ENCODE measurements at regions not wholly inside any gene's neighbourhood (a gene's known extent, or its start where the extent isn't known, plus 50 kb on each side); places are given as distances from the start of the nearest gene placed in this dataset.
"Not testable (repeated sequence)": the region's sequence is repeated elsewhere in the genome, so short reads cannot be mapped to it uniquely, and the experiment has no call there.

DNA sequence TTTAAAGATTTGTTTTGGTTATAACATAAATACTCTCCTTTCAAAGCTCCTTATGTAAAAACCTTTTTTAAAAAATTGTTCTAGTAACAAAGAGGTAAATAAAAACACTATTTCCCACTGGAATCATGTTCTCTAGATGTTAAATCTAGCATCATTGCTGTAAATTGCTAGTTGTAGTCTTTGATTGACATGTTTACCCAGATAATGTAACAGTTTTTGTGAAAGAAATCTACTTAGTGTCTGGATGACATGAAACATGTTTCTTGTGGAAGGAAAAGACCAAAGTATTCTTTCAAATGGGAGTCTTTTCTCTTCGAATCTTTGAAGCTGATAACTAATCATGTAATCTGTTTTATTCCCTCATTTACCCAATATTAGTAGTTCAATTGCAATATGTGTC is 1565.9 kb upstream of the WWC1 start:
- H3K9me2 ChIP-seq (replicated peaks; ENCODE audit: insufficient read depth): no peaks in the 10 kb centered on the region
- TF ChIP-seq, protein P1, sequence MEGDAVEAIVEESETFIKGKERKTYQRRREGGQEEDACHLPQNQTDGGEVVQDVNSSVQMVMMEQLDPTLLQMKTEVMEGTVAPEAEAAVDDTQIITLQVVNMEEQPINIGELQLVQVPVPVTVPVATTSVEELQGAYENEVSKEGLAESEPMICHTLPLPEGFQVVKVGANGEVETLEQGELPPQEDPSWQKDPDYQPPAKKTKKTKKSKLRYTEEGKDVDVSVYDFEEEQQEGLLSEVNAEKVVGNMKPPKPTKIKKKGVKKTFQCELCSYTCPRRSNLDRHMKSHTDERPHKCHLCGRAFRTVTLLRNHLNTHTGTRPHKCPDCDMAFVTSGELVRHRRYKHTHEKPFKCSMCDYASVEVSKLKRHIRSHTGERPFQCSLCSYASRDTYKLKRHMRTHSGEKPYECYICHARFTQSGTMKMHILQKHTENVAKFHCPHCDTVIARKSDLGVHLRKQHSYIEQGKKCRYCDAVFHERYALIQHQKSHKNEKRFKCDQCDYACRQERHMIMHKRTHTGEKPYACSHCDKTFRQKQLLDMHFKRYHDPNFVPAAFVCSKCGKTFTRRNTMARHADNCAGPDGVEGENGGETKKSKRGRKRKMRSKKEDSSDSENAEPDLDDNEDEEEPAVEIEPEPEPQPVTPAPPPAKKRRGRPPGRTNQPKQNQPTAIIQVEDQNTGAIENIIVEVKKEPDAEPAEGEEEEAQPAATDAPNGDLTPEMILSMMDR (IDR thresholded peaks at IDR 0.05; ENCODE audit: poor library complexity): no peak
- TF ChIP-seq EZH2 (IDR thresholded peaks at IDR 0.05; ENCODE audit: borderline replicate concordance): no peak
- TF ChIP-seq EZH2phosphoT487 (IDR thresholded peaks at IDR 0.05; ENCODE audit: low read depth, severe bottlenecking, unreplicated experiment): no peak
- DNase-seq (ENCODE audit: low spot score): no peak
- no peak overlapping the region for H2AFZ ChIP-seq
- no peaks in the 10 kb centered on the region for H3K9me3 ChIP-seq (ENCODE audit: low read depth)
- 31% methylated on average over 1 of the region's 1 CpG for WGBS (ENCODE audit: low lambda C conversion rate, missing lambda C conversion rate)
- H3K79me2 ChIP-seq: no peaks in the 10 kb centered on the region
- no peaks in the 10 kb centered on the region for H3K4me1 ChIP-seq (ENCODE audit: insufficient read depth)
- H3K27me3 ChIP-seq: no peaks in the 10 kb centered on the region
- no peak overlapping the region for H3K27ac ChIP-seq
- H3K4me2 ChIP-seq: no peak overlapping the region
- H4K20me1 ChIP-seq (ENCODE audit: insufficient read depth, poor library complexity, severe bottlenecking): no peaks in the 10 kb centered on the region
- H3K4me3 ChIP-seq: no peak overlapping the region
- no peaks in the 10 kb centered on the region for H3K36me3 ChIP-seq (replicated peaks; ENCODE audit: insufficient read depth, low read depth)

DNA sequence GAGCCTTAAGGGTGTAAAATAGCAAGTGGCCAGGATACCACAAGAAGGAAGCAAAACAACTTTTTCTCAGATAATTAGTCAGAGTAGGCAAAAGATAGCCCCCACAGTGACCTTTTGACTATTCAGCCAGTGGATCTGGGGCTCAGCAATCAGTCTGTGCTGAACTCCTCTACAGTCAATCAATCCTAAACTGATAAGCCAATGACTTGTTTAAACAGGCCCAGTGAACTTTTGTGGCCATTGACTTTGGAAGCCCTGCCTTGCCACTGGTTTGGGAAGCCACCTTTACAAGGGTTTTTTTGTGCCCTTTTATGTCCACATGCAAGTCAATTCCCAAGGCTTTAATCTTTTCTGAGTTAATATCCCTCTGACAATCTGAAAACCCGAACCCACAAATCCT is 1565.0 kb upstream of the WWC1 start:
- Histone ChIP-seq H4K20me1 (ENCODE audit: insufficient read depth, poor library complexity, severe bottlenecking) (no peaks in the 10 kb centered on the region), H3K27me3 (no peaks in the 10 kb centered on the region), H3K9me3 (ENCODE audit: low read depth) (no peaks in the 10 kb centered on the region), H3K9me2 (replicated peaks; ENCODE audit: insufficient read depth) (no peaks in the 10 kb centered on the region), H3K4me3 (no peak overlapping the region), H3K36me3 (replicated peaks; ENCODE audit: insufficient read depth, low read depth) (no peaks in the 10 kb centered on the region), H3K79me2 (no peaks in the 10 kb centered on the region), H2AFZ (no peak overlapping the region), H3K4me1 (ENCODE audit: insufficient read depth) (no peaks in the 10 kb centered on the region), H3K27ac (no peak overlapping the region), H3K4me2 (no peak overlapping the region)
- 45% methylated on average over 1 of the region's 1 CpG for WGBS (ENCODE audit: low lambda C conversion rate, missing lambda C conversion rate)
- no peak for DNase-seq (ENCODE audit: low spot score)
- no peak for TF ChIP-seq EZH2phosphoT487 (IDR thresholded peaks at IDR 0.05; ENCODE audit: low read depth, severe bottlenecking, unreplicated experiment)
- no peak for TF ChIP-seq EZH2 (IDR thresholded peaks at IDR 0.05; ENCODE audit: borderline replicate concordance)
- TF ChIP-seq, protein P1 (IDR thresholded peaks at IDR 0.05; ENCODE audit: poor library complexity): no peak

DNA sequence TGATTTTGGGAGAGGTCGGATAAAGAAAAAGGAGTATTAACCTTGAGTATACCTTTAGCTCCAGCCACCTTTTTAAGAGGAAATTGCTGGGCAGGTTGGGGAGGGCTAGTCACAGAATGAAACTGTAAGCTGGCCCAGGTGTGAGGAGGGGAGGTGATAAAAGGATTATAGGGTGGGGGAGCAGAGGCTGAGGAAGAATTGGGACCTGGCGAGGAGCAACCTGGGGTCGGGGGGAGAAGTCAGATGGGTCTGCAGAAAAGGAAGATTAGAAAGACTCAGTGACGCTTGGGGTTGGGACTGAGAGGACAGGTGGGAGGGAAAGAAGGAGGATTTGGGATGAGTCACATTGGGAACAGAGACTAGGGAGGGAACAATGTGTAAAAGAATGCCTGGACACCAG is 1548.5 kb upstream of the WWC1 start:
- not testable (repeated sequence) for H3K36me3 ChIP-seq (replicated peaks; ENCODE audit: insufficient read depth, low read depth); H3K9me2 ChIP-seq (replicated peaks; ENCODE audit: insufficient read depth); H3K4me3 ChIP-seq; H3K4me2 ChIP-seq; H3K27me3 ChIP-seq; H4K20me1 ChIP-seq (ENCODE audit: insufficient read depth, poor library complexity, severe bottlenecking); DNase-seq (ENCODE audit: low spot score); H3K4me1 ChIP-seq (ENCODE audit: insufficient read depth); H3K9me3 ChIP-seq (ENCODE audit: low read depth); H3K79me2 ChIP-seq; H2AFZ ChIP-seq; H3K27ac ChIP-seq
- WGBS (ENCODE audit: low lambda C conversion rate, missing lambda C conversion rate): 93% methylated on average over 4 of the region's 4 CpGs

DNA sequence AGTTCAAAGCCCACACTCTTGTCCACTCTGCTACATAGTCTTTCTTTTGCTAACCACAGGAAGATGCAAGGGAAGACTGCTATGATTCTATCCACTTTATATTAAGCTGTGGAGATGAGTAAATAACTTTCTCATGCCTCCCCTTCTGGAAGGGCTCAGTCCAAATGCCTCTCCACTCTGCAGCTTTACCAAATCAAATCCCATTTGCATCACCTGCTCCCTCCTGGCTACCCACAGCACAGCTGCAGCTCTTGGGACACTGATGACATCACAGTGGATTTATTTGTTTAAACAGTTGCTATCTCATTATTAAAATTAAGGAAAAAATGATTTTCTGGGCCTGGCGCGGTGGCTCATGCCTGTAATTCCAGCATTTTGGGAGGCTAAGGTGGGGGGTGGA is 1544.9 kb upstream of the WWC1 start:
- 100% methylated on average over 2 of the region's 2 CpGs for WGBS (ENCODE audit: low lambda C conversion rate, missing lambda C conversion rate)
- no peak for DNase-seq (ENCODE audit: low spot score)
- Histone ChIP-seq H3K4me1 (ENCODE audit: insufficient read depth) (no peaks in the 10 kb centered on the region), H3K36me3 (replicated peaks; ENCODE audit: insufficient read depth, low read depth) (no peaks in the 10 kb centered on the region), H3K9me3 (ENCODE audit: low read depth) (no peaks in the 10 kb centered on the region), H3K4me2 (no peak overlapping the region), H3K27me3 (no peaks in the 10 kb centered on the region), H3K9me2 (replicated peaks; ENCODE audit: insufficient read depth) (no peaks in the 10 kb centered on the region), H4K20me1 (ENCODE audit: insufficient read depth, poor library complexity, severe bottlenecking) (no peaks in the 10 kb centered on the region), H2AFZ (no peak overlapping the region), H3K79me2 (no peaks in the 10 kb centered on the region), H3K4me3 (no peak overlapping the region), H3K27ac (no peak overlapping the region)
- TF ChIP-seq EZH2 (IDR thresholded peaks at IDR 0.05; ENCODE audit: borderline replicate concordance): no peak
- no peak for TF ChIP-seq EZH2phosphoT487 (IDR thresholded peaks at IDR 0.05; ENCODE audit: low read depth, severe bottlenecking, unreplicated experiment)
- TF ChIP-seq, protein P1 (IDR thresholded peaks at IDR 0.05; ENCODE audit: poor library complexity): no peak

Data from hepatocyte (in vitro differentiated cells).